SU-DHL-6 (cell line): ENCODE measurements at regions not wholly inside any gene's neighbourhood (a gene's known extent, or its start where the extent isn't known, plus 50 kb on each side); places are given as distances from the start of the nearest gene placed in this dataset.
"Not testable (repeated sequence)": the region's sequence is repeated elsewhere in the genome, so short reads cannot be mapped to it uniquely, and the experiment has no call there.

Experiments used
- H2AFZ ChIP-seq: fragments of 200-600 bp; sonication (generic); 2 replicates; pipeline ENCODE4 v1.6.1; 2014; ENCODE audit warnings: low read depth, mild to moderate bottlenecking, moderate library complexity, mixed read lengths, antibody characterized with exemption, low read length; ENCODE audit not compliant: severe bottlenecking
- H3F3A ChIP-seq: fragments of 200-600 bp; shearing (Covaris generic); 2 replicates; pipeline ENCODE4 v1.6.0; 2016; ENCODE audit warnings: antibody characterized with exemption, mild to moderate bottlenecking; ENCODE audit not compliant: insufficient read depth
- H3K27ac ChIP-seq: fragments of 200-600 bp; sonication (generic); 2 replicates; pipeline ENCODE4 v1.5.1; 2016; ENCODE audit warnings: low read depth, mild to moderate bottlenecking, low read length, moderate library complexity, mixed read lengths
- H3K27me3 ChIP-seq: fragments of 200-600 bp; sonication (generic), shearing (Covaris generic); 2 replicates; pipeline ENCODE4 v1.6.0; 2014; ENCODE audit warnings: mild to moderate bottlenecking, low read length
- H3K36me3 ChIP-seq: fragments of 200-600 bp; sonication (generic); 2 replicates; pipeline ENCODE4 v1.6.1; 2014; ENCODE audit warnings: mild to moderate bottlenecking, low read length, mixed read lengths
- H3K4me2 ChIP-seq: fragments of 300-600, 200-600 bp; shearing (Covaris generic), sonication (generic); 2 replicates; pipeline ENCODE4 v1.6.0; 2014; ENCODE audit warnings: low read length, low read depth, mild to moderate bottlenecking; ENCODE audit not compliant: poor library complexity, severe bottlenecking
- H3K4me3 ChIP-seq: fragments of 200-600 bp; sonication (generic); 2 replicates; pipeline ENCODE4 v1.5.1; 2014; ENCODE audit warnings: antibody characterized with exemption, low read length, mild to moderate bottlenecking, mixed read lengths; ENCODE audit not compliant: insufficient read depth, poor library complexity, severe bottlenecking
- H3K79me2 ChIP-seq: fragments of 200-600 bp; sonication (generic); 2 replicates; pipeline ENCODE4 v1.6.1; 2014; ENCODE audit warnings: mild to moderate bottlenecking, low read length, moderate library complexity; ENCODE audit not compliant: insufficient read depth
- H3K9ac ChIP-seq: fragments of 200-600 bp; sonication (generic); 2 replicates; pipeline ENCODE4 v1.7.0; 2014; ENCODE audit warnings: mild to moderate bottlenecking, low read length
- H3K9me2 ChIP-seq: fragments of 200-600 bp; sonication (generic); replicated peaks from 2 replicates; pipeline ENCODE4 v1.6.1; 2014; ENCODE audit warnings: low read length; ENCODE audit not compliant: insufficient read depth
- H3K9me3 ChIP-seq: fragments of 200-600 bp; sonication (generic); 2 replicates; pipeline ENCODE4 v1.6.1; 2014; ENCODE audit warnings: low read length, mixed read lengths; ENCODE audit not compliant: insufficient read depth
- H4K20me1 ChIP-seq: fragments of 200-600 bp; sonication (generic); 2 replicates; pipeline ENCODE4 v1.6.1; 2014; ENCODE audit warnings: low read depth, mild to moderate bottlenecking, antibody characterized with exemption, low read length, moderate library complexity, mixed read lengths
- EZH2phosphoT487 ChIP-seq: fragments of 200-600 bp; sonication (generic), shearing (Covaris generic); conservative IDR thresholded peaks from 2 replicates; pipeline ENCODE4 v1.6.1; 2018; ENCODE audit warnings: mild to moderate bottlenecking, antibody characterized with exemption, low read length, moderate library complexity, mixed read lengths
- TF ChIP-seq, protein P1 (sequence below): fragments of 200-600 bp; sonication (generic); IDR thresholded peaks from one replicate; pipeline ENCODE4 v1.5.1; 2017; ENCODE audit warnings: antibody characterized with exemption, mild to moderate bottlenecking, low read length, moderate library complexity; ENCODE audit not compliant: insufficient read depth, poor library complexity, severe bottlenecking

DNA sequence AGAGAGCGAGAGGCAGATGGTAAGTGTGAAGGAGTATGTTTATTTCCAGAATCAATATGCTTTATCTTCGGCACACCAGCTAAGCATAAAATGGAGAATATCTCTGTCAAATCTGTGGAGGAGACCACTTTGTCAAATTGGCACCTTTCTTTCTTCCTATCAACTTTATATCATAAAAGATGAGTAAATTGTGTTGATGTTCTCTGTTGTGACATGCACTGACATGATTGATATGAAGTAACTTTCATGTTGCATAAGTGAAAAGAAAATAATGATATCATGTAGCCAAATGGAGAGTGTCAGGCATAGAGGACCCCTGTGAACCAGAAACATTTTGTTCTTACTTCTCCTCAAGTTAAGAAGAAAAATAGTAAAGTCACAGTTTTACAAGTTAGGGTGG, 753.8 kb downstream of the ZNF385D start:
- TF ChIP-seq EZH2phosphoT487: no peak

DNA sequence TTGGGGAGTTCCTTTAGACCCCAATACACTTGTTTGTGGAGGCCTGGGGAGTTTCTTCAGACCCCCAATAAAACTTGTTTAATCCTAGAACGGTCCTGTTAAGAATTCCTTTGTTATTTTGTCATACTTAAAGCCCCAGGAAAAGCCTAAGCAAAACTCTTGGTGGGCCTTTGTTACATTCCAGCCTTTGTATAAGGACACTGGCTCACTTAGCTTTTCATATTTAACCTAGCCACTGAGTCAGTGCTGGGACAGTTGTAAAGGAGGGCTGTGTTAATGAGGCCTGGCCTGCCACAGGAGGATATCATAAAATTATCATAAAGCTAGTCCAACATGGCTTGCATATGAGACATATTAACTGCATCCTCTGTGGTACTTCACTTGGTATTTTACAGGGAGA, 760.1 kb downstream of the ZNF385D start:
- H3F3A ChIP-seq: no peaks in the 10 kb centered on the region
- H3K9me3 ChIP-seq: no peaks in the 10 kb centered on the region
- H3K4me3 ChIP-seq: no peak overlapping the region
- H4K20me1 ChIP-seq: no peaks in the 10 kb centered on the region
- TF ChIP-seq, protein P1, sequence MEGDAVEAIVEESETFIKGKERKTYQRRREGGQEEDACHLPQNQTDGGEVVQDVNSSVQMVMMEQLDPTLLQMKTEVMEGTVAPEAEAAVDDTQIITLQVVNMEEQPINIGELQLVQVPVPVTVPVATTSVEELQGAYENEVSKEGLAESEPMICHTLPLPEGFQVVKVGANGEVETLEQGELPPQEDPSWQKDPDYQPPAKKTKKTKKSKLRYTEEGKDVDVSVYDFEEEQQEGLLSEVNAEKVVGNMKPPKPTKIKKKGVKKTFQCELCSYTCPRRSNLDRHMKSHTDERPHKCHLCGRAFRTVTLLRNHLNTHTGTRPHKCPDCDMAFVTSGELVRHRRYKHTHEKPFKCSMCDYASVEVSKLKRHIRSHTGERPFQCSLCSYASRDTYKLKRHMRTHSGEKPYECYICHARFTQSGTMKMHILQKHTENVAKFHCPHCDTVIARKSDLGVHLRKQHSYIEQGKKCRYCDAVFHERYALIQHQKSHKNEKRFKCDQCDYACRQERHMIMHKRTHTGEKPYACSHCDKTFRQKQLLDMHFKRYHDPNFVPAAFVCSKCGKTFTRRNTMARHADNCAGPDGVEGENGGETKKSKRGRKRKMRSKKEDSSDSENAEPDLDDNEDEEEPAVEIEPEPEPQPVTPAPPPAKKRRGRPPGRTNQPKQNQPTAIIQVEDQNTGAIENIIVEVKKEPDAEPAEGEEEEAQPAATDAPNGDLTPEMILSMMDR: no peak
- no peak for TF ChIP-seq EZH2phosphoT487
- H3K9me2 ChIP-seq: no peaks in the 10 kb centered on the region
- H3K27me3 ChIP-seq: no peaks in the 10 kb centered on the region
- H3K9ac ChIP-seq: no peak overlapping the region
- H2AFZ ChIP-seq: no peak overlapping the region
- no peaks in the 10 kb centered on the region for H3K36me3 ChIP-seq
- H3K4me2 ChIP-seq: no peak overlapping the region
- H3K27ac ChIP-seq: no peak overlapping the region
- no peaks in the 10 kb centered on the region for H3K79me2 ChIP-seq

More for the DNA sequence above, 753.8 kb downstream of the ZNF385D start:
- Histone ChIP-seq H3K4me3 (no peak overlapping the region), H3K79me2 (no peaks in the 10 kb centered on the region), H2AFZ (no peak overlapping the region), H3K36me3 (no peaks in the 10 kb centered on the region), H4K20me1 (no peaks in the 10 kb centered on the region), H3K9ac (no peak overlapping the region), H3K9me3 (no peaks in the 10 kb centered on the region), H3F3A (no peaks in the 10 kb centered on the region), H3K27ac (no peak overlapping the region), H3K9me2 (no peaks in the 10 kb centered on the region), H3K4me2 (no peak overlapping the region), H3K27me3 (no peaks in the 10 kb centered on the region)

DNA sequence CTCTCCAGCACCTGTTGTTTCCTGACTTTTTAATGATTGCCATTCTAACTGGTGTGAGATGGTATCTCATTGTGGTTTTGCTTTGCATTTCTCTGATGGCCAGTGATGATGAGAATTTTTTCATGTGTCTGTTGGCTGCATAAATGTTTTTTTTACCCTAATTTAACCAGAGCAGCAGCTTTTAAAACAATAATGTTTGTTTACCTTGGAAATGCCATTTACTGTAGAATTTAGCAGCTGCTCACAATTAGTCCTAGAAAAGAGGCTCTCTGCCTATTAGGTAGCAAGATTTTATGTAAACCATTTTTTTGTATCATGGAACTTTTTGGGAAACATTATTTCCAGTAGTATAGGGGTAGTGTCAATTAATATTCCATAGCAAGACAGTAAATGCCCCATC, 761.4 kb downstream of the ZNF385D start:
- H3K27ac ChIP-seq, H3K27me3 ChIP-seq, H4K20me1 ChIP-seq, H3K9me3 ChIP-seq, H3K4me3 ChIP-seq, H3K4me2 ChIP-seq, H3K9ac ChIP-seq, H3F3A ChIP-seq, H3K36me3 ChIP-seq, H3K9me2 ChIP-seq, H2AFZ ChIP-seq, H3K79me2 ChIP-seq: not testable (repeated sequence)

DNA sequence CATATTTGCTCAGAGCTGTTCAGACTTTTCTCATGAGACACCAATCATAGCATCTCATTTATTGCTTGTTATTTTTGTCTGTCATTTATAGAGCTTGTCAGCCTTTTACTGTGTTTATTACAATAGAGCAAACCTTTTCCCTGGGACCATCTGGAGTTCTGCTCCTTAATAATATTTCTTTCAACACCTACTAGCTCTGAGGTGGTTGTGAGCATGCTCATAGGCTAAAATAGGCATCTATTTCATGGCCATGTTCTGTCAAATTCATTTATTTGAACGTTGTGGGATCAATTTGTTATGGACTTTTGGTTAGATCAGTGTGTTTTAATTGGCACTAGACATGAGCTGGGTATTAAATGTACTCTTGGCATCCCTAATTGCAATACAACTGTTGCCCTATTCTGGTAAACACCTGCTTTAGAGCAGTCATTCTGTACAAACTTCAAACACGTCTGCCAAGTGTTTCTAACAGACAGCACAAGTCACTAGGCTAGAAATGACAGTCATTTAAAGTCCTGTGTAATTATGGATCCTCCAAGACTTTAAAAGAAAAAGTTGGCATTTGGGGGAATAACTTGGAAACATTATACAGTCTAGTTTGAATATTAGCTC, 766.3 kb downstream of the ZNF385D start:
- H3K9ac ChIP-seq: no peak overlapping the region
- H4K20me1 ChIP-seq: no peaks in the 10 kb centered on the region
- no peaks in the 10 kb centered on the region for H3K9me3 ChIP-seq
- no peaks in the 10 kb centered on the region for H3K9me2 ChIP-seq
- no peaks in the 10 kb centered on the region for H3K79me2 ChIP-seq
- H3K36me3 ChIP-seq: no peaks in the 10 kb centered on the region
- no peak for TF ChIP-seq EZH2phosphoT487
- TF ChIP-seq, protein P1: no peak
- no peaks in the 10 kb centered on the region for H3F3A ChIP-seq
- H3K4me3 ChIP-seq: no peak overlapping the region
- H3K27ac ChIP-seq: no peak overlapping the region
- no peaks in the 10 kb centered on the region for H3K27me3 ChIP-seq
- no peak overlapping the region for H2AFZ ChIP-seq
- H3K4me2 ChIP-seq: no peak overlapping the region
